Lower leg skin (tissue), 4 donors: ENCODE measurements at regions not wholly inside any gene's neighbourhood (a gene's known extent, or its start where the extent isn't known, plus 50 kb on each side); places are given as distances from the start of the nearest gene placed in this dataset.
"Not testable (repeated sequence)": the region's sequence is repeated elsewhere in the genome, so short reads cannot be mapped to it uniquely, and the experiment has no call there.

ENCODE experiments used
- DNase-seq, 2 donors: peaks; one replicate each; pipeline ENCODE4 v3.0.0-alpha.2; 2019; ENCODE audit warnings: low spot score in 2 of 2
- H3K4me3 ChIP-seq: fragments of 200-600 bp; sonication (generic); 2 replicates; pipeline ENCODE4 v1.5.1; 2017; ENCODE audit warnings: mild to moderate bottlenecking, low read depth; ENCODE audit not compliant: poor library complexity, severe bottlenecking
- POLR2A ChIP-seq, 2 donors: fragments of 450-650 bp; IDR thresholded peaks; one replicate each; pipeline ENCODE4 v1.6.1; 2016 to 2017; ENCODE audit warnings: antibody characterized with exemption in 2 of 2, mild to moderate bottlenecking in 1 of 2, moderate library complexity in 1 of 2
- WGBS, 2 donors: methylation state at CpG; one replicate each; pipeline ENCODE4 v1.1.5; 2018; 5-methylcytosine and 5-hydroxymethylcytosine counted together
- intact Hi-C: fragments of 100-400 bp; cut with DNase I; formaldehyde crosslinking; loops from one replicate; pipeline ENCODE4 v1.15.0; 2023; ENCODE audit warnings: low total_unique reads
- TF ChIP-seq, protein P1 (sequence below), 3 donors: fragments of 450-650 bp; IDR thresholded peaks; one replicate each; pipeline ENCODE4 v1.5.1; 2016; ENCODE audit warnings: antibody characterized with exemption in 3 of 3, mild to moderate bottlenecking in 3 of 3, moderate library complexity in 2 of 3

GRCh38 chr5:98333921-98334320 lies 439.5 kb upstream of the RGMB start:
- TF ChIP-seq, protein P1, sequence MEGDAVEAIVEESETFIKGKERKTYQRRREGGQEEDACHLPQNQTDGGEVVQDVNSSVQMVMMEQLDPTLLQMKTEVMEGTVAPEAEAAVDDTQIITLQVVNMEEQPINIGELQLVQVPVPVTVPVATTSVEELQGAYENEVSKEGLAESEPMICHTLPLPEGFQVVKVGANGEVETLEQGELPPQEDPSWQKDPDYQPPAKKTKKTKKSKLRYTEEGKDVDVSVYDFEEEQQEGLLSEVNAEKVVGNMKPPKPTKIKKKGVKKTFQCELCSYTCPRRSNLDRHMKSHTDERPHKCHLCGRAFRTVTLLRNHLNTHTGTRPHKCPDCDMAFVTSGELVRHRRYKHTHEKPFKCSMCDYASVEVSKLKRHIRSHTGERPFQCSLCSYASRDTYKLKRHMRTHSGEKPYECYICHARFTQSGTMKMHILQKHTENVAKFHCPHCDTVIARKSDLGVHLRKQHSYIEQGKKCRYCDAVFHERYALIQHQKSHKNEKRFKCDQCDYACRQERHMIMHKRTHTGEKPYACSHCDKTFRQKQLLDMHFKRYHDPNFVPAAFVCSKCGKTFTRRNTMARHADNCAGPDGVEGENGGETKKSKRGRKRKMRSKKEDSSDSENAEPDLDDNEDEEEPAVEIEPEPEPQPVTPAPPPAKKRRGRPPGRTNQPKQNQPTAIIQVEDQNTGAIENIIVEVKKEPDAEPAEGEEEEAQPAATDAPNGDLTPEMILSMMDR (IDR thresholded peaks at IDR 0.05) = no peak
- no peak for TF ChIP-seq POLR2A (IDR thresholded peaks at IDR 0.05)
- intact Hi-C loops = no loop called here
- DNase-seq = no peak
- H3K4me3 ChIP-seq = no peak overlapping the region

- WGBS, 2 donors = 84 to 90% methylated on average over 6 of the region's 6 CpGs
Measured at GRCh38 chr5:98334946-98335345, 438.5 kb upstream of the RGMB start.

GRCh38 chr5:98339141-98339848 lies 434.2 kb upstream of the RGMB start:
- intact Hi-C loops = no loop called here
- WGBS, 2 donors = 95 to 96% methylated on average over 20 to 21 of the region's 21 CpGs
- TF ChIP-seq POLR2A (IDR thresholded peaks at IDR 0.05) = no peak
- TF ChIP-seq, protein P1 (IDR thresholded peaks at IDR 0.05) = no peak
- DNase-seq = no peak
- no peak overlapping the region for H3K4me3 ChIP-seq

More at GRCh38 chr5:98334946-98335345, 438.5 kb upstream of the RGMB start:
- intact Hi-C loops = no loop called here
- no peak overlapping the region for H3K4me3 ChIP-seq
- TF ChIP-seq POLR2A (IDR thresholded peaks at IDR 0.05) = no peak
- TF ChIP-seq, protein P1 (IDR thresholded peaks at IDR 0.05) = no peak
- no peak for DNase-seq

DNA sequence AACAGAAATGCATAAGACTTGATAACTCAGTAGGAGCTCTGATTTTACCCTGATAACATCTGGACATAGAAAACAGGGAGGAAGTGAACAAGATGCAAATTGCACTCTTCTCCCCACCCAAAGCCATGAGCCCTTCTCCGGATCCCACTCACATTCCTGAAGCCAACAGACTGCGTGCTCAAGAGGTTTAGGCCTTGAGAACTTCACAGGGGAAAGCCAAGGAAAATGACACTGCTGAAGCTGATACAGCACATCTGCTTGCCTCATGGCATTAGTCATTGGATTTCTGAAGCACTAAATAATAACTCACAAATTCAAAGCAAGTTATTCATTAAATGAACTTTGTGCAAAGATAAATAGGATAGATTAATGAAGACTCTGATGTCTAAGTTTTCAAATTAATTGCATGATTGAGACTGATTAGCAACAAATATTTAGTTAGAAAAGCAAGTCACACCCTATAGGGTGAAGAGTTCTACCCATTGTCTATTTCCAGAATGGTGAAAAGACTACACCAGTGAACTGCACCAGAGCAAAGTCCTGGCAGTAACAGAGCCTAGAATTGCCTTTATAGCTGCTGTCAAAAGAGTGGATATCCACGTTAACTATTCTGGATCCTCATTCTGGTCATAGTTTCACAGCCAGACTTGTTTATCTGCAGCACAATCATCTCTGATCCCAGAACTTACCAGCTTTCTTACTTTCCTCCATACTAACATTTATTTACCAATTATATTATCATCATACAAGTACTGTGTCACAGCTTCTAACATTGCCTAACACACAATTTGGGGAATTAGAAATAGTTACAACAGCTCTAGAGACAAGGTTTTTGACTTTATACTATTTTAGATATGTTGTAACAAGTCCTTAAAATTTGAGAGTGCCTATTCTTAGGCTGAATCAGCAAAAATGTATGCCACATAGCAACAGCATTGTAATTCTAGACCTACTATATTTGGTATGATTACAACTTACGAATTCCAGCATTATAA lies 432.1 kb upstream of the RGMB start:
- 43 to 57% methylated on average over 4 of the region's 4 CpGs for WGBS, 2 donors
- intact Hi-C loops = no loop called here
- H3K4me3 ChIP-seq = no peak overlapping the region

DNA sequence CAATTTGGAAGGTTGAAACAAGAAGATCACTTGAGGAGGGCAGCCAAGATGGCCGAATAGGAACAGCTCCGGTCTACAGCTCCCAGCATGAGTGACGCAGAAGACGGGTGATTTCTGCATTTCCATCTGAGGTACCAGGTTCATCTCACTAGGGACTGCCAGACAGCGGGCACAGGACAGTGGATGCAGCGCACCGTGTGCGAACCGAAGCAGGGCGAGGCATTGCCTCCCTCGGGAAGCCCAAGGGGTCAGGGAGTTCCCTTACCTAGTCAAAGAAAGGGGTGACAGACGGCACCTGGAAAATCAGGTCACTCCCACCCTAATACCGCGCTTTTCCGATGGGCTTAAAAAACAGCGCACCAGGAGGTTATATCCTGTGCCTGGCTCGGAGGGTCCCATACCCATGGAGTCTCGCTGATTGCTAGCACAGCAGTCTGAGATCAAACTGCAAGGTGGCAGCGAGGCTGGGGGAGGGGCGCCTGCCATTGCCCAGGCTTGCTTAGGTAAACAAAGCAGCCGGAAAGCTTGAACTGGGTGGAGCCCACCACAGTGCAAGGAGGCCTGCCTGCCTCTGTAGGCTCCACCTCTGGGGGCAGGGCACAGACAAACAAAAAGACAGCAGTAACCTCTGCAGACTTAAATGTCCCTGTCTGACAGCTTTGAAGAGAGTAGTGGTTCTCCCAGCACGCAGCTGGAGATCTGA lies 430.4 kb upstream of the RGMB start:
- H3K4me3 ChIP-seq, DNase-seq, intact Hi-C loops: not testable (repeated sequence)
- whole genome bisulfite sequencing, 2 donors = 88 to 92% methylated on average over 22 of the region's 22 CpGs

More for the DNA sequence above, 432.1 kb upstream of the RGMB start:
- no peak for DNase-seq
- TF ChIP-seq, protein P1 (IDR thresholded peaks at IDR 0.05) = no peak
- no peak for TF ChIP-seq POLR2A (IDR thresholded peaks at IDR 0.05)
